A549 (cell line): ENCODE measurements at regions not wholly inside any gene's neighbourhood (a gene's known extent, or its start where the extent isn't known, plus 50 kb on each side); places are given as distances from the start of the nearest gene placed in this dataset.

ENCODE experiments used
- ATAC-seq, 2 experiments: fragments of 200-7000 bp in 1 of 2; fragments of >200 bp in 1 of 2; cut with Nextera tagmentation in 1 of 2; cut with Tn5 transposase in 1 of 2; 3 replicates each; pipeline versions ENCODE4 v1.8.0 to v1.9.1; 2018 to 2020; ENCODE audit warnings: mild to moderate bottlenecking in 1 of 2, moderate library complexity in 1 of 2
- CTCF ChIA-PET: fragments of 300-600 bp; sonication (Branson Sonifier 250); formaldehyde crosslinking; extraction: SDS; loops from one replicate; lab custom pipeline; 2021; ENCODE audit warnings: antibody characterized with exemption, inconsistent platforms; lab: Yijun Ruan, JAX
- POLR2A ChIA-PET: fragments of 350-600 bp; formaldehyde crosslinking; extraction: SDS; loops from one replicate; lab custom pipeline; 2021; ENCODE audit warnings: antibody characterized with exemption, inconsistent platforms; lab: Yijun Ruan, JAX
- DNase-seq, 2 experiments: peaks; one replicate each; pipeline versions ENCODE4 v3.0.0 to v3.0.0-alpha.2; 2011 to 2016; ENCODE audit warnings: low read depth in 1 of 2, low spot score in 1 of 2
- FAIRE-seq: peaks from 2 replicates; lab custom pipeline; 2011; peaks lifted over from hg19 to GRCh38; lab: Jason Lieb, UNC
- H3K27ac ChIP-seq, 2 experiments: fragments of >200 bp; sonication (Bioruptor Twin); formaldehyde crosslinking; 3 replicates each; pipeline ENCODE4 v1.5.1; 2016 to 2017
- H3K4me1 ChIP-seq: fragments of >200 bp; sonication (Bioruptor Twin); formaldehyde crosslinking; 3 replicates; pipeline ENCODE4 v1.6.1; 2016
- H3K4me2 ChIP-seq: fragments of >200 bp; sonication (Bioruptor Twin); formaldehyde crosslinking; 3 replicates; pipeline ENCODE4 v1.6.1; 2016
- H3K4me3 ChIP-seq: fragments of >200 bp; sonication (Bioruptor Twin); formaldehyde crosslinking; 3 replicates; pipeline ENCODE4 v1.5.1; 2016
- H3K9me3 ChIP-seq: fragments of >200 bp; sonication (Bioruptor Twin); formaldehyde crosslinking; 3 replicates; pipeline ENCODE4 v1.6.1; 2016
- BHLHE40 ChIP-seq: IDR thresholded peaks from 2 replicates; pipeline ENCODE4 v1.6.1; 2012; ENCODE audit warnings: low read depth, low read length, inconsistent platforms
- CBX2 ChIP-seq: fragments of 200-600 bp; sonication (generic); IDR thresholded peaks from 2 replicates; pipeline ENCODE4 v1.6.1; 2016; ENCODE audit warnings: low read depth, mild to moderate bottlenecking, borderline replicate concordance
- EHMT2 ChIP-seq: fragments of 200-600 bp; sonication (generic); IDR thresholded peaks from 2 replicates; pipeline ENCODE4 v1.6.1; 2016; ENCODE audit warnings: antibody characterized with exemption, low read depth, mild to moderate bottlenecking, moderate library complexity
- ESRRA ChIP-seq: fragments of 150-350 bp; IDR thresholded peaks from 2 replicates; pipeline ENCODE4 v1.6.1; 2014; ENCODE audit warnings: mild to moderate bottlenecking, low read length, borderline replicate concordance
- FOSB ChIP-seq: fragments of 250-450 bp; sonication (Bioruptor Pico); IDR thresholded peaks from 2 replicates; pipeline ENCODE4 v1.5.0; 2020; ENCODE audit warnings: mild to moderate bottlenecking, moderate library complexity
- FOXS1 ChIP-seq: fragments of 250-450 bp; sonication (Bioruptor Pico); IDR thresholded peaks from 2 replicates; pipeline ENCODE4 v1.5.0; 2020; ENCODE audit warnings: mild to moderate bottlenecking, moderate library complexity
- HEYL ChIP-seq: fragments of 250-450 bp; sonication (Bioruptor Pico); IDR thresholded peaks from 2 replicates; pipeline ENCODE4 v1.8.0; 2021; ENCODE audit warnings: mild to moderate bottlenecking, moderate library complexity
- HOXB13 ChIP-seq: fragments of 250-450 bp; sonication (Bioruptor Pico); IDR thresholded peaks from 2 replicates; pipeline ENCODE4 v1.5.0; 2020; ENCODE audit warnings: low read depth, mild to moderate bottlenecking, moderate library complexity
- HOXB5 ChIP-seq: fragments of 250-450 bp; sonication (Bioruptor Pico); IDR thresholded peaks from 2 replicates; pipeline ENCODE4 v1.5.0; 2020; ENCODE audit warnings: mild to moderate bottlenecking, moderate library complexity
- JUN ChIP-seq, 2 experiments: fragments of >200 bp; sonication (Bioruptor Twin); formaldehyde crosslinking; IDR thresholded peaks; 2 replicates in 1 of 2; 3 replicates in 1 of 2; pipeline ENCODE4 v1.6.1; 2016 to 2017
- JUNB ChIP-seq: fragments of >200 bp; sonication (Bioruptor Twin); formaldehyde crosslinking; IDR thresholded peaks from 2 replicates; pipeline ENCODE4 v1.6.1; 2016
- MYC ChIP-seq: IDR thresholded peaks from 2 replicates; pipeline ENCODE4 v1.6.1; 2012; ENCODE audit warnings: mild to moderate bottlenecking, inconsistent platforms, low read length, improper control_type of control experiment, borderline replicate concordance
- NFE2L2 ChIP-seq: fragments of 150-350 bp; conservative IDR thresholded peaks from 2 replicates; pipeline ENCODE4 v1.6.1; 2014; ENCODE audit warnings: low read length
- NR3C1 ChIP-seq: fragments of >200 bp; sonication (Bioruptor Twin); formaldehyde crosslinking; IDR thresholded peaks from 3 replicates; pipeline ENCODE4 v1.6.1; 2017
- POLR2A ChIP-seq: IDR thresholded peaks from 2 replicates; pipeline ENCODE4 v1.6.1; 2012; ENCODE audit warnings: mild to moderate bottlenecking, low read length
- POLR2AphosphoS2 ChIP-seq: conservative IDR thresholded peaks from 2 replicates; pipeline ENCODE4 v1.6.1; 2012; ENCODE audit warnings: low read length, improper control_type of control experiment, inconsistent platforms
- RFX5 ChIP-seq: fragments of 450-650 bp; IDR thresholded peaks from 2 replicates; pipeline ENCODE4 v1.7.1; 2014; ENCODE audit warnings: antibody characterized with exemption, mild to moderate bottlenecking, moderate library complexity
- RNF2 ChIP-seq: fragments of 200-600 bp; sonication (generic); IDR thresholded peaks from 2 replicates; pipeline ENCODE4 v1.6.1; 2016; ENCODE audit warnings: low read depth, mild to moderate bottlenecking, antibody characterized with exemption, moderate library complexity, borderline replicate concordance
- SREBF2 ChIP-seq: fragments of 450-650 bp; IDR thresholded peaks from 2 replicates; pipeline ENCODE4 v1.6.1; 2014; ENCODE audit warnings: mild to moderate bottlenecking, moderate library complexity
- TFCP2L1 ChIP-seq: fragments of 250-450 bp; sonication (Bioruptor Pico); IDR thresholded peaks from 2 replicates; pipeline ENCODE4 v1.5.0; 2021; ENCODE audit warnings: mild to moderate bottlenecking
- TP53 ChIP-seq: fragments of 250-450 bp; sonication (Bioruptor Pico); IDR thresholded peaks from 2 replicates; pipeline ENCODE4 v1.5.0; 2021; ENCODE audit warnings: mild to moderate bottlenecking, moderate library complexity
- ZFP36 ChIP-seq: fragments of 450-650 bp; IDR thresholded peaks from 2 replicates; pipeline ENCODE4 v1.6.1; 2014; ENCODE audit warnings: borderline replicate concordance; ENCODE audit not compliant: partially characterized antibody
- WGBS: methylation state at CpG from one replicate; pipeline ENCODE4 v1.1.6; 2017; ENCODE audit errors: missing lambda C conversion rate; 5-methylcytosine and 5-hydroxymethylcytosine counted together
- TF ChIP-seq, protein P1 (sequence below): fragments of 150-350 bp; IDR thresholded peaks from 2 replicates; pipeline ENCODE4 v1.6.1; 2014; ENCODE audit warnings: low read depth, mild to moderate bottlenecking, low read length
- TF ChIP-seq, protein P2 (sequence below): fragments of >200 bp; sonication (Bioruptor Twin); formaldehyde crosslinking; IDR thresholded peaks from 3 replicates; pipeline ENCODE4 v1.5.1; 2016
- TF ChIP-seq, protein P3 (sequence below): IDR thresholded peaks from 2 replicates; pipeline ENCODE4 v1.6.1; 2012
- TF ChIP-seq, protein P4 (sequence below): fragments of 450-650 bp; IDR thresholded peaks from 2 replicates; pipeline ENCODE4 v1.6.1; 2014; ENCODE audit warnings: antibody characterized with exemption
- TF ChIP-seq, protein P5 (sequence below): fragments of 250-450 bp; sonication (Bioruptor Pico); IDR thresholded peaks from 2 replicates; pipeline ENCODE4 v1.5.0; 2020; ENCODE audit warnings: low read depth, mild to moderate bottlenecking, moderate library complexity
- TF ChIP-seq, protein P6 (sequence below): fragments of >200 bp; sonication (Bioruptor Twin); formaldehyde crosslinking; IDR thresholded peaks from 2 replicates; pipeline ENCODE4 v1.6.1; 2016

DNA sequence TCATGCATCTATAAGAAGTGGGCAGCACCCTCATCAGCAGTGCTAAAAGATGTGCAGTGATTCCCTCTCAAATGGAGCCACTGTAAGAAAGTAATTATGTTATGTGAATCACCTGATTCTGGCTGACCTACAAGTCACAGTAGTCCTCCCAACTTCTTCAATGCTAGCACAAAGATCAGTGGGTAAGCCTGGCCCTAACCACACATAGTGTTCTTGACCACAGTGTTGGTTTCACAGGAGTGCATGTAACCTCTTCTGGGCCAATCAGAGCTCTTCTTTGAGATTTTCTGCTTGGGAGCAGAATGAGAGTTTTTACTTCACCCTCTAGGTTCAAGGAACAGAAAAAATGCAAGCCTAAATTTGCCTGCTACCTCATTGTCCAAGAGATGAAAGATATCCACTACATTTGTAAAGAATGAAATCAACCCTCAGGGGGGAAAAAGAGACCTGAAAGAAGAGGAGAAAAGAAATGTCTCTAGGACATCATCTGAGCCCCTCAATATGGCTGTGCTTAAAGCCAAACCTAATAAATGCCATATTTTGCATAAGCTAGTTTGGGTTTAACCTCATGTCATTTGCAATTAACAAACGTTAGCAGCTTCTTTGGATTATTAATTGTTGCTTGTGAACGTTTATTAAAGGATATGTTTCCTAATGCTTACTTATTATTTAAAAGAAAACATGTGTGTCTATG is 65.3 kb upstream of the ADRB2 start:
- ATAC-seq: no peak
- no peaks in the 10 kb centered on the region for H3K4me1 ChIP-seq
- TF ChIP-seq JUNB (no peak), MYC (no peak), RFX5 (no peak), RNF2 (no peak), JUN (IDR thresholded peaks at IDR 0.05) (no peak), NR3C1 (no peak), ESRRA (no peak), ZFP36 (no peak), HOXB5 (CRISPR knock-in tag) (no peak), HEYL (CRISPR knock-in tag) (no peak), CBX2 (no peak)
- TF ChIP-seq, protein P1, sequence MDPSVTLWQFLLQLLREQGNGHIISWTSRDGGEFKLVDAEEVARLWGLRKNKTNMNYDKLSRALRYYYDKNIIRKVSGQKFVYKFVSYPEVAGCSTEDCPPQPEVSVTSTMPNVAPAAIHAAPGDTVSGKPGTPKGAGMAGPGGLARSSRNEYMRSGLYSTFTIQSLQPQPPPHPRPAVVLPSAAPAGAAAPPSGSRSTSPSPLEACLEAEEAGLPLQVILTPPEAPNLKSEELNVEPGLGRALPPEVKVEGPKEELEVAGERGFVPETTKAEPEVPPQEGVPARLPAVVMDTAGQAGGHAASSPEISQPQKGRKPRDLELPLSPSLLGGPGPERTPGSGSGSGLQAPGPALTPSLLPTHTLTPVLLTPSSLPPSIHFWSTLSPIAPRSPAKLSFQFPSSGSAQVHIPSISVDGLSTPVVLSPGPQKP: no peak
- TF ChIP-seq, protein P2, sequence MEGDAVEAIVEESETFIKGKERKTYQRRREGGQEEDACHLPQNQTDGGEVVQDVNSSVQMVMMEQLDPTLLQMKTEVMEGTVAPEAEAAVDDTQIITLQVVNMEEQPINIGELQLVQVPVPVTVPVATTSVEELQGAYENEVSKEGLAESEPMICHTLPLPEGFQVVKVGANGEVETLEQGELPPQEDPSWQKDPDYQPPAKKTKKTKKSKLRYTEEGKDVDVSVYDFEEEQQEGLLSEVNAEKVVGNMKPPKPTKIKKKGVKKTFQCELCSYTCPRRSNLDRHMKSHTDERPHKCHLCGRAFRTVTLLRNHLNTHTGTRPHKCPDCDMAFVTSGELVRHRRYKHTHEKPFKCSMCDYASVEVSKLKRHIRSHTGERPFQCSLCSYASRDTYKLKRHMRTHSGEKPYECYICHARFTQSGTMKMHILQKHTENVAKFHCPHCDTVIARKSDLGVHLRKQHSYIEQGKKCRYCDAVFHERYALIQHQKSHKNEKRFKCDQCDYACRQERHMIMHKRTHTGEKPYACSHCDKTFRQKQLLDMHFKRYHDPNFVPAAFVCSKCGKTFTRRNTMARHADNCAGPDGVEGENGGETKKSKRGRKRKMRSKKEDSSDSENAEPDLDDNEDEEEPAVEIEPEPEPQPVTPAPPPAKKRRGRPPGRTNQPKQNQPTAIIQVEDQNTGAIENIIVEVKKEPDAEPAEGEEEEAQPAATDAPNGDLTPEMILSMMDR: no peak
- TF ChIP-seq, protein P3, sequence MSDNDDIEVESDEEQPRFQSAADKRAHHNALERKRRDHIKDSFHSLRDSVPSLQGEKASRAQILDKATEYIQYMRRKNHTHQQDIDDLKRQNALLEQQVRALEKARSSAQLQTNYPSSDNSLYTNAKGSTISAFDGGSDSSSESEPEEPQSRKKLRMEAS: no peak
- CTCF ChIA-PET: interaction anchor here (0.7 to 3.3 kb wide), 4 partner anchors 14 to 1796 kb away, joined by 3 to 9 read pairs (median 4); no protein-coding TSS in a partner anchor
- no peaks in the 10 kb centered on the region for H3K9me3 ChIP-seq
- no peak overlapping the region for H3K4me2 ChIP-seq
- H3K27ac ChIP-seq: no peak overlapping the region
- POLR2A ChIA-PET: no interaction called here
- no peak overlapping the region for H3K4me3 ChIP-seq
- DNase-seq: no peak
- 2% methylated on average over 2 of the region's 2 CpGs for WGBS
- FAIRE-seq: no peak

DNA sequence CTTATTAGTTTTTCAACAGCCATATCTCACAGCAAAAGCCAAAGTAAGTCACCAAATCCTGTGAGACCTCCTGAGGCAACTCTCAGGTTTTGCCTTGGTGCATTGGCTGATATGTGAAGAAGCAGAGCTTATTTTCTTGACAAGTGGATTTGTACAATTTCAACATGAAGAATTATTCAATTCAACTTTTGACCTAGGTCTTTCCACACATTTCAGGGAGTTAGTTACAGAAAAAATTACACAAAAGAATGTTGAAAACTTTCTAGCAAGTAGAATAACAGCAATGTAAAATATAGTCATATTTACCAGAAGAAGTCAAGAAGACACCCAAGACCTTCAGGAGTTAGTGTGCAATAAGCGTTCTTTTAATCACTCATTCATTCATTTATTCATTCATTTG is 62.4 kb upstream of the ADRB2 start:
- no peaks in the 10 kb centered on the region for H3K4me1 ChIP-seq
- FAIRE-seq: no peak
- POLR2A ChIA-PET: no interaction called here
- CTCF ChIA-PET: interaction anchor here (3.3 kb wide), 1 partner anchor 22 kb away, joined by 9 read pairs; no protein-coding TSS in a partner anchor
- no peak overlapping the region for H3K27ac ChIP-seq
- H3K4me3 ChIP-seq: no peak overlapping the region
- 40% methylated on average over 1 of the region's 1 CpG for WGBS
- no peaks in the 10 kb centered on the region for H3K9me3 ChIP-seq
- no peak for DNase-seq
- H3K4me2 ChIP-seq: no peak overlapping the region
- ATAC-seq: no peak
- TF ChIP-seq, protein P4, sequence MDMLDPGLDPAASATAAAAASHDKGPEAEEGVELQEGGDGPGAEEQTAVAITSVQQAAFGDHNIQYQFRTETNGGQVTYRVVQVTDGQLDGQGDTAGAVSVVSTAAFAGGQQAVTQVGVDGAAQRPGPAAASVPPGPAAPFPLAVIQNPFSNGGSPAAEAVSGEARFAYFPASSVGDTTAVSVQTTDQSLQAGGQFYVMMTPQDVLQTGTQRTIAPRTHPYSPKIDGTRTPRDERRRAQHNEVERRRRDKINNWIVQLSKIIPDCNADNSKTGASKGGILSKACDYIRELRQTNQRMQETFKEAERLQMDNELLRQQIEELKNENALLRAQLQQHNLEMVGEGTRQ: no peak
- TF ChIP-seq POLR2A: no peak
- TF ChIP-seq HOXB13 (CRISPR knock-in tag): no peak
- no peak for TF ChIP-seq ESRRA
- TF ChIP-seq FOSB: no peak

DNA sequence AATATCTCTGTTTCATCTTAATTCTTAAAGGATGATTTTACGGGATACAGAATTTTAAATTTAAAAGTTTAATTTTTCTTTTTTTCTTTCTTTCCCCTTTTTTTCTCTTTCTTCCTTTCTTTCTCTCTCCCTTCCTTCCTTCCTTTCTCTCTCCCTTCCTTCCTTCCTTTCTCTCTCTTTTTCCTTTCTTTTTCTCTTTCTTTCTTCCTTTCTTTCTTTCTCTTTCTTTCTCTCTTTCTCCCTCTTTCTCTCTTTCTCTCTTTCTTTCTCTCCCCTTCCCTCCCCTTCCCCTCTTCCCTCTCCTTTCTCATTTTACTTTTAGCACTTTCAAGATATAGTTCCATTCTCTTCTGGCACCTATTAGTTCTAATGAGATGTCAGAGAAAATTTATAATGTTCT is 61.4 kb upstream of the ADRB2 start:
- FAIRE-seq: no peak
- no peak overlapping the region for H3K4me2 ChIP-seq
- H3K4me1 ChIP-seq: no peaks in the 10 kb centered on the region
- WGBS: 7% methylated on average over 1 of the region's 1 CpG
- no peak overlapping the region for H3K4me3 ChIP-seq
- ATAC-seq: no peak
- ChIA-PET POLR2A (no interaction called here), CTCF (no interaction called here)
- H3K27ac ChIP-seq: no peak overlapping the region
- DNase-seq: no peak
- no peaks in the 10 kb centered on the region for H3K9me3 ChIP-seq
- TF ChIP-seq BHLHE40 (no peak), SREBF2 (no peak), FOXS1 (CRISPR knock-in tag) (no peak), HEYL (CRISPR knock-in tag) (no peak), JUN (IDR thresholded peaks at IDR 0.05) (no peak), NFE2L2 (no peak), TP53 (CRISPR knock-in tag) (no peak), EHMT2 (no peak), TFCP2L1 (CRISPR knock-in tag) (no peak), POLR2AphosphoS2 (no peak)
- TF ChIP-seq, protein P1: no peak
- TF ChIP-seq, protein P5, sequence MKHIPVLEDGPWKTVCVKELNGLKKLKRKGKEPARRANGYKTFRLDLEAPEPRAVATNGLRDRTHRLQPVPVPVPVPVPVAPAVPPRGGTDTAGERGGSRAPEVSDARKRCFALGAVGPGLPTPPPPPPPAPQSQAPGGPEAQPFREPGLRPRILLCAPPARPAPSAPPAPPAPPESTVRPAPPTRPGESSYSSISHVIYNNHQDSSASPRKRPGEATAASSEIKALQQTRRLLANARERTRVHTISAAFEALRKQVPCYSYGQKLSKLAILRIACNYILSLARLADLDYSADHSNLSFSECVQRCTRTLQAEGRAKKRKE (CRISPR knock-in tag): no peak
- TF ChIP-seq, protein P6, sequence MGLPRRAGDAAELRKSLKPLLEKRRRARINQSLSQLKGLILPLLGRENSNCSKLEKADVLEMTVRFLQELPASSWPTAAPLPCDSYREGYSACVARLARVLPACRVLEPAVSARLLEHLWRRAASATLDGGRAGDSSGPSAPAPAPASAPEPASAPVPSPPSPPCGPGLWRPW: no peak
- TF ChIP-seq, protein P3: no peak
